ENCODE measurements at regions not wholly inside any gene's neighbourhood (a gene's known extent, or its start where the extent isn't known, plus 50 kb on each side); places are given as distances from the start of the nearest gene placed in this dataset.

GRCh38 chr14:101380512-101380911, 180.8 kb upstream of the DIO3 start:
- no peak for DNase-seq

GRCh38 chr14:101380940-101381339, 180.4 kb upstream of the DIO3 start:
- DNase-seq, result no peak

- no peak for DNase-seq
These were observed 177.5 kb upstream of the DIO3 start for GRCh38 chr14:101383737-101384338.

- no peak for DNase-seq
These were observed 166.9 kb upstream of the DIO3 start for GRCh38 chr14:101394374-101394773.

GRCh38 chr14:101395779-101396178, 165.5 kb upstream of the DIO3 start:
- no peak for DNase-seq

GRCh38 chr14:101397206-101397605, 164.1 kb upstream of the DIO3 start:
- DNase-seq, result no peak

- no peak for DNase-seq
These were observed 163.3 kb upstream of the DIO3 start for GRCh38 chr14:101398011-101398410.

GRCh38 chr14:101399737-101400517, 161.4 kb upstream of the DIO3 start:
- no peak for DNase-seq

- DNase-seq, result peak; percentile 73
These were observed 160.5 kb upstream of the DIO3 start for GRCh38 chr14:101400830-101401229.

- no peak for DNase-seq
These were observed 158.2 kb upstream of the DIO3 start for GRCh38 chr14:101402936-101403660.

- DNase-seq, result peak; percentile 45
These were observed 156.7 kb upstream of the DIO3 start for GRCh38 chr14:101404426-101405170.

GRCh38 chr14:101405171-101405883, 156.0 kb upstream of the DIO3 start:
- no peak for DNase-seq

GRCh38 chr14:101406921-101407320, 154.4 kb upstream of the DIO3 start:
- DNase-seq, result no peak

- DNase-seq, result peak; percentile 39
These were observed 154.0 kb upstream of the DIO3 start for GRCh38 chr14:101407328-101407727.

- no peak for DNase-seq
These were observed 153.0 kb upstream of the DIO3 start for GRCh38 chr14:101408077-101408831.

- no peak for DNase-seq
These were observed 152.2 kb upstream of the DIO3 start for GRCh38 chr14:101409006-101409543.

- no peak for DNase-seq
These were observed 151.2 kb upstream of the DIO3 start for GRCh38 chr14:101410126-101410525.

GRCh38 chr14:101411151-101411550, 150.1 kb upstream of the DIO3 start:
- DNase-seq, result no peak

- no peak for DNase-seq
These were observed 149.5 kb upstream of the DIO3 start for GRCh38 chr14:101411779-101412178.

GRCh38 chr14:101412739-101413138, 148.6 kb upstream of the DIO3 start:
- no peak for DNase-seq

GRCh38 chr14:101417434-101417833, 143.9 kb upstream of the DIO3 start:
- no peak for DNase-seq
